Mucosa of descending colon (tissue), 3 donors: ENCODE measurements at regions not wholly inside any gene's neighbourhood (a gene's known extent, or its start where the extent isn't known, plus 50 kb on each side); places are given as distances from the start of the nearest gene placed in this dataset.
"Not testable (repeated sequence)": the region's sequence is repeated elsewhere in the genome, so short reads cannot be mapped to it uniquely, and the experiment has no call there.

Source experiments
- ATAC-seq: fragments of 200-7000 bp; cut with Tn5 transposase; one replicate; pipeline ENCODE4 v1.9.1; 2020; ENCODE audit warnings: mild to moderate bottlenecking, moderate library complexity
- DNase-seq, 3 donors: peaks; one replicate each; pipeline ENCODE4 v3.0.0-alpha.2; 2020
- H3K36me3 ChIP-seq: fragments of 200-600 bp; one replicate; pipeline ENCODE4 v1.8.0; 2021; ENCODE audit warnings: low read depth, mild to moderate bottlenecking
- H3K4me1 ChIP-seq: fragments of 200-600 bp; one replicate; pipeline ENCODE4 v1.8.0; 2021; ENCODE audit warnings: low read depth, mild to moderate bottlenecking
- H3K4me3 ChIP-seq: fragments of 200-600 bp; one replicate; pipeline ENCODE4 v1.8.0; 2021; ENCODE audit warnings: mild to moderate bottlenecking
- H3K9me3 ChIP-seq: fragments of 200-600 bp; one replicate; pipeline ENCODE4 v1.8.0; 2021; ENCODE audit warnings: mild to moderate bottlenecking
- intact Hi-C, 2 donors: fragments of 100-400 bp; cut with DNase I in 1 of 2; cut with micrococcal nuclease in 1 of 2; formaldehyde crosslinking; loops; one replicate each; pipeline versions ENCODE4 v1.11.0 to v1.11.1; 2022; cut with DNase I, micrococcal nuclease
- TF ChIP-seq, protein P1 (sequence below): fragments of 200-600 bp; IDR thresholded peaks from one replicate; pipeline ENCODE4 v1.8.0; 2022; ENCODE audit warnings: antibody characterized with exemption, mild to moderate bottlenecking
- donor health status: DM: no; HTN: no; CAD: no; lungs with moderate emphysema.
- donor health status: DM: no; HTN: no; CAD: no.
- donor health status: DM: no; HTN: yes; CAD: no.

DNA sequence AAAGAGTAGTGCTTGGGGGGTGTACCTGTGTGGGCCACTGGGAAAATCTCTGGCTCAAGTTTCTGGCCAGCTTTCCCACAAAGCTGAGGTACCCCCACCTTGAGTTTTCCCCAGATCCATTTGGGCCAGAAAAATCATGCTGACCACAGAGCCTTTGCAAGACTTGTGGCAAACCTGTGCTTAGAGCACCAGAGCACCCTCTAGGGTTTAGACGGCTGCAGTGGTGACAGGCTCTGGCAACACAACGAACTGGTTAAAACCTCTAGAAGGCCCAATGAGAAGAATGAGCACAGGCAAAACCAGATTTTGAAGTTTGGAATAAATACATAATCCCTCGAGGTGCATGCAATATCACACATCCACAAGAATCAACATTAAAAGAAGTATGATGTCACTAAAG, 290.7 kb upstream of the FOLH1 start:
- ATAC-seq (no peak), DNase-seq (no peak)
- TF ChIP-seq, protein P1, sequence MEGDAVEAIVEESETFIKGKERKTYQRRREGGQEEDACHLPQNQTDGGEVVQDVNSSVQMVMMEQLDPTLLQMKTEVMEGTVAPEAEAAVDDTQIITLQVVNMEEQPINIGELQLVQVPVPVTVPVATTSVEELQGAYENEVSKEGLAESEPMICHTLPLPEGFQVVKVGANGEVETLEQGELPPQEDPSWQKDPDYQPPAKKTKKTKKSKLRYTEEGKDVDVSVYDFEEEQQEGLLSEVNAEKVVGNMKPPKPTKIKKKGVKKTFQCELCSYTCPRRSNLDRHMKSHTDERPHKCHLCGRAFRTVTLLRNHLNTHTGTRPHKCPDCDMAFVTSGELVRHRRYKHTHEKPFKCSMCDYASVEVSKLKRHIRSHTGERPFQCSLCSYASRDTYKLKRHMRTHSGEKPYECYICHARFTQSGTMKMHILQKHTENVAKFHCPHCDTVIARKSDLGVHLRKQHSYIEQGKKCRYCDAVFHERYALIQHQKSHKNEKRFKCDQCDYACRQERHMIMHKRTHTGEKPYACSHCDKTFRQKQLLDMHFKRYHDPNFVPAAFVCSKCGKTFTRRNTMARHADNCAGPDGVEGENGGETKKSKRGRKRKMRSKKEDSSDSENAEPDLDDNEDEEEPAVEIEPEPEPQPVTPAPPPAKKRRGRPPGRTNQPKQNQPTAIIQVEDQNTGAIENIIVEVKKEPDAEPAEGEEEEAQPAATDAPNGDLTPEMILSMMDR, result no peak
- Histone ChIP-seq H3K4me1 (no peaks in the 10 kb centered on the region), H3K9me3 (peaks cover 17% of the 10 kb centered on the region), H3K36me3 (no peaks in the 10 kb centered on the region), H3K4me3 (no peak overlapping the region)
- intact Hi-C loops, result no loop called here

DNA sequence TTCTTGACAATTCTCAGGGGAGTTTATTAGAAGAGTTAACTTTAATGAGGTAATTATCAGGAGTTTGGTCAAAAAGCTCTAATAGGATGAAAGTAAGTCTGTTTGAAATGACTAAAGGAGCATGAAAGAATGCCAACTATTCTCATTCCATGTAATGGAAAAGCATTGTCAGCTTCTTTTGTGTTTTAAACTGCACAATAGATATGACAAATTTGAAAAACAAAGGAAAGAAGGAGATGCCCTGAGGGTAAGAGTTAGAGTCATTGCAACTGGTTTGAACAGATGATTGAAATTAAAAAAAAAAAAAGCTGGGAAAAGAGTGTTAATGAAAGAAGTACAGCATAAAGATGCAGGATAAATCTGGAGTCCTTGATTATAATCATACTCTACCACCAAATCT, 296.8 kb upstream of the FOLH1 start:
- Histone ChIP-seq H3K36me3 (no peaks in the 10 kb centered on the region), H3K9me3 (peaks cover 4% of the 10 kb centered on the region), H3K4me3 (no peak overlapping the region), H3K4me1 (no peaks in the 10 kb centered on the region)
- TF ChIP-seq, protein P1, result no peak
- no peak for DNase-seq
- ATAC-seq, result no peak
- intact Hi-C loops, result no loop called here

DNA sequence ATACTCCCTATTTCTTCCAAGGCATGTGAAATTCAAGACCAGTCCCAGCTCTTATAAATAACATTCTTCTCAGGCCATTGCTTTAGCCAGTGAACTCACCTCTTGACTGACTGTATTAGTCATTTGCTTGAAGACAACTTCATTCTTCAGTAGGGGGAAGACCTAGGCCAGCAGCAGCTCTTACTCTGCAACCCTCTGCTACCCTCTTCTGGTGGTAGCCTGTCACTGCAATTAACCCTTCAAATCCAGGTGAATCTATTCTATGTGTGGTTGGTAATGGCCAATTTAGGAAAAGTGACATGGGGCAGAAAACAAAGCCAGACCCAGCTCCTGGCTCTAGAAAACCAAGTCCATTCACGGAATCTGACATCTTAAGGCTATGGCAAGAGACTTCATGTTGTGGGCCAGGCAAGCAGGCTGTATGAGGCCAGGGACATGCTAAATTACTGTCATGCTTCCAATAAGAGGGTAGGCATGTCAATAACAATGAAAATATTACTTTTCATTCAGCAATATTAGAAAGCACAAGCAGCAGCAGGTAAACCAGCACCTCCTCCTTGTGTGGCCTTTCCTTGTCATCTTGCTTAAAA, 317.9 kb upstream of the FOLH1 start:
- intact Hi-C loops, H3K9me3 ChIP-seq, H3K36me3 ChIP-seq, H3K4me1 ChIP-seq, H3K4me3 ChIP-seq: not testable (repeated sequence)
- ATAC-seq, result peak; percentile 71
- peak in 1 of 3 donors; percentile 3 for DNase-seq
- TF ChIP-seq, protein P1, result peak; percentile 25

DNA sequence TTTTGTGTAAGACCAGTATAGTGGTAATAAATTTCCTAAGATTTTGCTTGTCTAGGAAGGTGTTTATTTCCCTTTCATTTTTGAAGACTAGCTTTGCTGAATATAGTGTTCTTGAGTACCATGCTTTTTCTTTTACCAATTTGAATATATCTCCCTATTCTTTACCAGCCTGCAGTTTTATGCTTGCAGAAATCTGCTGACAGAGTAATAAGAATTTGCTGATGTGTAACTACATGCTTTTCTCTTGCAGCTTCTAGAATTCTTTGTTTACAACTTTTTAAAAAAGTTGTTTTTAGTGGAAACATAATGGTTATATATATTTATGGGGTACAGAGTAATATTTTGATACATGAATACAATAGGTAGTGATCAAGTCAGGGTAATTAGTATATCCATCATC, 324.8 kb upstream of the FOLH1 start:
- ATAC-seq (no peak), DNase-seq (no peak)
- TF ChIP-seq, protein P1, result no peak

DNA sequence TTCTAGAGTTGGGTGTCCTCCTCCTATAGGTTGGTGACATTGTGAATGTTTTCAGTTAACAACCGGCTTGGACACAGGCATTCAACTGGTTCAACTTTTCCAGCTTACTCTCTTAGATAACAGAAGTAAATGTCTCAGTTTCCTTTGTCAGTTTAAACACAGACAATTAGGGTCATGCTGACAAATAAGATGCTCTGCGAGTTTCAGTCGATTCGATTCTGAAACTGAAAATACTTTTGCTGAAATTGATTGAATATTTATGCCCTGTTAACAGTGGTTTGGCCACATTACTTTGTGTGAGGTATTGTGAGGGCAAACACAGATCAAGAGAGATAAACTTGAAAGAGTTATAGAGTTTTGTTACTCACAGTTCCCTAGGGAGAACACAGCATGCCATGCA, 330.5 kb upstream of the FOLH1 start:
- DNase-seq, H3K36me3 ChIP-seq, ATAC-seq, H3K9me3 ChIP-seq, H3K4me1 ChIP-seq, intact Hi-C loops, H3K4me3 ChIP-seq: not testable (repeated sequence)

More for the DNA sequence above, 324.8 kb upstream of the FOLH1 start:
- Histone ChIP-seq H3K4me3 (no peak overlapping the region), H3K36me3 (no peaks in the 10 kb centered on the region), H3K4me1 (no peaks in the 10 kb centered on the region), H3K9me3 (no peaks in the 10 kb centered on the region)
- intact Hi-C loops, result no loop called here

DNA sequence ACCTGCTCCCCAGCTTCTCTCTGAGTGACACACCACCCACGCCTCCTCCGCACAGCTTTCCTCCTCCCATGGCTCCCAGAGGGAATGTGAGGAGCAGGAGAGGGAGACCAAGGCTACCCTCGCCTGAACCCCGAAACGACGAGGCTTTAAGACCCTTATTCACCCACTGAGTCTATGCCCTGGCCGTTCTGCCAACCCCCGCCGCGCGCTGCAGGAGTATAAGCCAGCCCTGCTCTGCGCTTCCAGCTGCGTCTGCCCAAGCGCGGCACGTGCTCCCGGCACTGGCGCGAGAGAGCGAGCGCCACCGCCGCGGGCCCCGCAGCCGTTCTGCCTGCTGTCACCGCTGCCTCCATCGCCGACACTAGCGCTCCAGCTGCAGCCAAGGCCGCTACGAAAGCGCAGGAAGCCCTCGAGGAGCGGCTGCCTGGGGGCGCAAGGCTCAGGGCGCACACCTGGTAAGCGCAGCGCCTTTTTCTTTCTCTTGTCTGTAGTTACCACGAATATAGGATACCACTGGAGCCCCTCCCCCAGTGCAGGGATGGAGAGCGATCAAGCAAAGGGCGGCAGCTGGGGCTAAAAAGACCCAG, 350.0 kb upstream of the FOLH1 start:
- ATAC-seq, H3K36me3 ChIP-seq, DNase-seq, intact Hi-C loops, H3K4me1 ChIP-seq, H3K9me3 ChIP-seq, H3K4me3 ChIP-seq: not testable (repeated sequence)

DNA sequence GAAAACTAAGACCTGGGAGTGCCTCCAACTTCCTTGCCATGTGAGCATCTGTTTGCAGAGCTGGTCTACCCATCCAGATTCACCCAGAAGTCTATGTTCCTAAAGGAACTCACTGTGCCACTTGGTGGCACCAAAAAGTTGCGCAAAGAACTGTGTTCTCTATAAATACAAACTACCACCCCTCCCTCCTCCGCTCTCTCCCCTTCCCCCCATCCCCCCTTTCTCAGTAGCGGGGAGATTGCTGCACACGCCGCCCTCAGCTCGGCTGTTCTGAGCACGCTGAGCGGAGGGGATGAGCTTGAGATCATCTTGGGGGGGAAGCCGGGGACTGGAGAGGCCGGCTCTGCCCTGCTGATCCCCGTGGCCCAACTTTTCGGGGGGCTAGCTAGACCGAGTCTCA, 352.2 kb upstream of the FOLH1 start:
- ATAC-seq, H3K36me3 ChIP-seq, H3K4me3 ChIP-seq, H3K9me3 ChIP-seq, intact Hi-C loops, DNase-seq, H3K4me1 ChIP-seq: not testable (repeated sequence)

DNA sequence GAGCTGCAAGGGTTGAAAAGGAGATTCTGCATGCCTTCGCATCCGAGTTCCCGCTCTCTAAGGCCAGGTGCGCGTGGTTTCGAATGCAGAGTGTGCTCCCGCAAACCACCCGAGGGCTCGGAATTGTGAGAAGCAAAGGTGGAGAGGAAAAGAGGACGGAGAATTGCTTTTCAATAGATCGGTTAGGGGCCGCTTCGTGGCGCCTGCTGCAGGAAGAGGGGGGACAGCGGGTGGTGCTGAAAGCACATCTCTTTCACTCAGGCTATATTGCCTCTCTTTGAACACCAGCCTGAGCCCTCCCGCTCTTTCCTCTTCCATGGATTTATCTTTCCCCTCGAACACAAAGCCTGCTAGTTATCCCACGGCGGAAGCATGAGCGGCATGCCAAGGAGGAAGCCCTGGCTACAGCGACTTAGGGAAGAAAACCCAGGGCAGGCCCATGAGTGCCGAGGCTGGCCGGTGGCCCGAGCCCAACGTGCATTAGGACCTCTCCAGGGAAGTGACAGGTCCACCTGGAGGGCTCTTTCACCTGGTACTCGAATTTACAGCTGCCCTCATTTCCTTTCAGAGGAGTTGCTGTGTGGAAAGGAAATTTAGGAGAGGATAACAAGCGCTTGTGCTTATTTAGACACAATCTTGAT, 353.0 kb upstream of the FOLH1 start:
- ATAC-seq, DNase-seq, H3K4me3 ChIP-seq, H3K4me1 ChIP-seq, H3K9me3 ChIP-seq, intact Hi-C loops, H3K36me3 ChIP-seq: not testable (repeated sequence)

DNA sequence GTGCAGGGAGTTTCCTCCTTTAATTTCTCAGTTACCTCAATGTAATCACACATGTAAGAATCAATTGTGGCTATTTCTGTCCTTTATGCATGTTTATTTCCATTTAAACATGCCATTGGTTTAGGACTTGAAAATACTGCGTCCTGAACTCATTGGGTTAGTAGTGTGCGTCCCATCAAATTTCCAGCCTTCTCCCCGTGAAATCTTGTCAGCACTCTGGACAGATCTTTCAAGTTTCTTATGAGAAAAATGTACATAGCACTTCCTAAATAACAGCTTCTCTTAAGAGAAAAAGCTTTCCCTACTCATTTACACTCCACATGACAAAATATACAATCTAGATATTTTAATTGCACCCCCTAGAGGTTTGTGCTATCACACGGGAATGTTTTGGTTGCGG, 353.9 kb upstream of the FOLH1 start:
- ATAC-seq, intact Hi-C loops, DNase-seq, H3K36me3 ChIP-seq, H3K9me3 ChIP-seq, H3K4me1 ChIP-seq, H3K4me3 ChIP-seq: not testable (repeated sequence)

DNA sequence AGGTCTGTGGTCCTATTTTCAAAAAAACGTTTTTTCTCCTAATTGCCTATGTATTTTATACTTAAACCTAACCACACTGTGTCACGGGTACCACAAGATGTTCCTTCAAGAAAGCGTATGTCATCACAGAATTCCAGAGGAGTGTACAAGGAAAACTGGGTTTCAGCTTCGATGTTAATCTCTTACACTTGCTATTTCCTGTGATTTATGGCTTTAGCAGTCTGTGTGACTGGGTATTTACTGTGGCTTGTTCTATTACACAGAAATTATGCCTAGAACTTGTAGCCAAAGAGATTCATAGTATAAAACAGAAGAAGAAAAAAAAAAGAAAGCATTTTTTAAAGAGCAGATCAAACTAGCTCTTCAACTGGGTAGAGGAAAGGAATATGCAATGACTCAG, 371.1 kb upstream of the FOLH1 start:
- H3K36me3 ChIP-seq, ATAC-seq, H3K4me1 ChIP-seq, intact Hi-C loops, DNase-seq, H3K4me3 ChIP-seq: not testable (repeated sequence)
- H3K9me3 ChIP-seq, result peaks cover 19% of the 10 kb centered on the region
